Astrocyte (in vitro differentiated cells and primary cell): ENCODE measurements at regions not wholly inside any gene's neighbourhood (a gene's known extent, or its start where the extent isn't known, plus 50 kb on each side); places are given as distances from the start of the nearest gene placed in this dataset.

Experiments
- DNase-seq: peaks from one replicate; pipeline ENCODE4 v3.0.0-alpha.2; 2010; ENCODE audit warnings: low read depth
- FAIRE-seq: peaks from 2 replicates; lab custom pipeline; 2011; peaks lifted over from hg19 to GRCh38; lab: Jason Lieb, UNC
- H2AFZ ChIP-seq: 2 replicates; pipeline ENCODE4 v1.6.0; 2012; ENCODE audit warnings: low read depth, low read length, inconsistent platforms
- H3K27ac ChIP-seq: 2 replicates; pipeline ENCODE4 v1.5.1; 2011; ENCODE audit warnings: low read depth, low read length, inconsistent platforms
- H3K27me3 ChIP-seq: 2 replicates; pipeline ENCODE4 v1.6.0; 2011; ENCODE audit warnings: low read length, inconsistent platforms; ENCODE audit not compliant: insufficient read depth
- H3K36me3 ChIP-seq: 2 replicates; pipeline ENCODE4 v1.5.1; 2011; ENCODE audit warnings: low read length, inconsistent platforms; ENCODE audit not compliant: insufficient read depth
- H3K4me1 ChIP-seq: 2 replicates; pipeline ENCODE4 v1.5.1; 2011; ENCODE audit warnings: low read length, inconsistent platforms; ENCODE audit not compliant: insufficient read depth
- H3K4me2 ChIP-seq: 2 replicates; pipeline ENCODE4 v1.6.0; 2012; ENCODE audit warnings: low read length, inconsistent platforms
- H3K4me3 ChIP-seq: 2 replicates; pipeline ENCODE4 v1.5.1; 2011; ENCODE audit warnings: low read depth, mild to moderate bottlenecking, low read length, inconsistent platforms; ENCODE audit not compliant: insufficient read depth
- H3K79me2 ChIP-seq: 2 replicates; pipeline ENCODE4 v1.6.0; 2012; ENCODE audit warnings: mild to moderate bottlenecking, low read length, inconsistent platforms; ENCODE audit not compliant: insufficient read depth
- H3K9ac ChIP-seq: 2 replicates; pipeline ENCODE4 v1.6.0; 2012; ENCODE audit warnings: mild to moderate bottlenecking, low read length, inconsistent platforms
- H3K9me3 ChIP-seq: 2 replicates; pipeline ENCODE4 v1.5.1; 2012; ENCODE audit warnings: low read depth, mild to moderate bottlenecking, low read length, inconsistent platforms; ENCODE audit not compliant: insufficient read depth
- H4K20me1 ChIP-seq: 2 replicates; pipeline ENCODE4 v1.6.0; 2012; ENCODE audit warnings: low read length, inconsistent platforms; ENCODE audit not compliant: insufficient read depth
- H3K27ac Mint-ChIP-seq: one replicate; pipeline ENCODE4 v1.8.0; 2021; ENCODE audit warnings: mild to moderate bottlenecking, mixed read lengths; ENCODE audit not compliant: unreplicated experiment
- H3K27me3 Mint-ChIP-seq: one replicate; pipeline ENCODE4 v1.8.0; 2021; ENCODE audit warnings: low read depth, mixed read lengths; ENCODE audit not compliant: unreplicated experiment
- H3K36me3 Mint-ChIP-seq: one replicate; pipeline ENCODE4 v1.8.0; 2021; ENCODE audit warnings: low read depth, mixed read lengths; ENCODE audit not compliant: unreplicated experiment
- H3K4me1 Mint-ChIP-seq: one replicate; pipeline ENCODE4 v1.8.0; 2021; ENCODE audit warnings: low read depth, mixed read lengths; ENCODE audit not compliant: unreplicated experiment
- H3K4me3 Mint-ChIP-seq: one replicate; pipeline ENCODE4 v1.8.0; 2021; ENCODE audit warnings: mild to moderate bottlenecking, moderate library complexity, mixed read lengths; ENCODE audit not compliant: unreplicated experiment
- H3K9me3 Mint-ChIP-seq: one replicate; pipeline ENCODE4 v1.8.0; 2021; ENCODE audit warnings: mild to moderate bottlenecking, mixed read lengths; ENCODE audit not compliant: unreplicated experiment
- EZH2 ChIP-seq: IDR thresholded peaks from 2 replicates; pipeline ENCODE4 v1.6.1; 2012; ENCODE audit warnings: mild to moderate bottlenecking, low read length, inconsistent platforms; ENCODE audit not compliant: insufficient read depth
- TF ChIP-seq, protein P1 (sequence below): IDR thresholded peaks from 2 replicates; pipeline ENCODE4 v1.5.1; 2011; ENCODE audit warnings: low read depth, mild to moderate bottlenecking, inconsistent platforms, low read length, moderate library complexity; ENCODE audit not compliant: insufficient read depth

DNA sequence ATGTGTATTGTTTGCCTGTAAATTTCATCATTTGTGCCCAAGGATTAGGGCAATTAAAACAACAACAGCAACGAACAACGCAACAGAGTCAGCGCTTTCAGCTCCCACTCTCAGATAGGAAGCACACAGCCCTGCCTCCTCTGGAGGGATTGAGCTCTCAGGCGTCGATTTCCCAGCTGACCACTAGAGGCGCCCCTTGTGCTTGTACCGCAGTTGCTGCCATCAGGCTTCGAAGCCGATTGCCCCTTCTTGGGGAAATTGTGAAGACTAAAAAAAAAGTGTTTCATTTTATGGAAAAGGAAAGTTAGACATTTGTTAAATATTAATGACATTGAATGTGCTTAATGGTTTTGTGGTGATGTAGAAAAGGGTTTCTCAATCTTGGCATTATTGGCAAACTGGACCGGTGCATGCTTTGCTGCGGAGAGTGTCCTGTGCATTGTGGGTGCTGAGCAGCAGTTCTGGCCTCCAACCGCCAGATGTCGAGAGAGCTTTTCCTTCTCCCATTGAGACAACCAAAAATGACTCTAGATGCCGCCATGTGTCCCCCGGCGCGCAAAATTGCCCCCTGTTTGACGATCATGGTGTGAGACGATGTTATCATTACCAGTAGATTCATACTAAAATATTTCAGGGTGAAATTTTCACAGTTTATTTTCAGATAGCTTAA is 650.4 kb upstream of the RBFOX1 start:
- FAIRE-seq (no peak), DNase-seq (no peak)
- no peaks in the 10 kb centered on the region for H4K20me1 ChIP-seq
- H3K27me3 ChIP-seq, result no peaks in the 10 kb centered on the region
- no peaks in the 10 kb centered on the region for H3K36me3 ChIP-seq
- Mint-ChIP-seq H3K27me3 (peaks cover 6% of the 10 kb centered on the region), H3K27ac (no peak overlapping the region), H3K4me1 (no peaks in the 10 kb centered on the region), H3K4me3 (no peak overlapping the region), H3K36me3 (no peaks in the 10 kb centered on the region), H3K9me3 (no peaks in the 10 kb centered on the region)
- no peak overlapping the region for H3K4me2 ChIP-seq
- H3K9me3 ChIP-seq, result no peaks in the 10 kb centered on the region
- no peak overlapping the region for H3K4me3 ChIP-seq
- no peaks in the 10 kb centered on the region for H3K4me1 ChIP-seq
- H3K27ac ChIP-seq, result no peak overlapping the region
- no peak overlapping the region for H3K9ac ChIP-seq
- TF ChIP-seq EZH2, result no peak
- TF ChIP-seq, protein P1, sequence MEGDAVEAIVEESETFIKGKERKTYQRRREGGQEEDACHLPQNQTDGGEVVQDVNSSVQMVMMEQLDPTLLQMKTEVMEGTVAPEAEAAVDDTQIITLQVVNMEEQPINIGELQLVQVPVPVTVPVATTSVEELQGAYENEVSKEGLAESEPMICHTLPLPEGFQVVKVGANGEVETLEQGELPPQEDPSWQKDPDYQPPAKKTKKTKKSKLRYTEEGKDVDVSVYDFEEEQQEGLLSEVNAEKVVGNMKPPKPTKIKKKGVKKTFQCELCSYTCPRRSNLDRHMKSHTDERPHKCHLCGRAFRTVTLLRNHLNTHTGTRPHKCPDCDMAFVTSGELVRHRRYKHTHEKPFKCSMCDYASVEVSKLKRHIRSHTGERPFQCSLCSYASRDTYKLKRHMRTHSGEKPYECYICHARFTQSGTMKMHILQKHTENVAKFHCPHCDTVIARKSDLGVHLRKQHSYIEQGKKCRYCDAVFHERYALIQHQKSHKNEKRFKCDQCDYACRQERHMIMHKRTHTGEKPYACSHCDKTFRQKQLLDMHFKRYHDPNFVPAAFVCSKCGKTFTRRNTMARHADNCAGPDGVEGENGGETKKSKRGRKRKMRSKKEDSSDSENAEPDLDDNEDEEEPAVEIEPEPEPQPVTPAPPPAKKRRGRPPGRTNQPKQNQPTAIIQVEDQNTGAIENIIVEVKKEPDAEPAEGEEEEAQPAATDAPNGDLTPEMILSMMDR, result peak; percentile 26
- H3K79me2 ChIP-seq, result no peaks in the 10 kb centered on the region
- H2AFZ ChIP-seq, result no peak overlapping the region

DNA sequence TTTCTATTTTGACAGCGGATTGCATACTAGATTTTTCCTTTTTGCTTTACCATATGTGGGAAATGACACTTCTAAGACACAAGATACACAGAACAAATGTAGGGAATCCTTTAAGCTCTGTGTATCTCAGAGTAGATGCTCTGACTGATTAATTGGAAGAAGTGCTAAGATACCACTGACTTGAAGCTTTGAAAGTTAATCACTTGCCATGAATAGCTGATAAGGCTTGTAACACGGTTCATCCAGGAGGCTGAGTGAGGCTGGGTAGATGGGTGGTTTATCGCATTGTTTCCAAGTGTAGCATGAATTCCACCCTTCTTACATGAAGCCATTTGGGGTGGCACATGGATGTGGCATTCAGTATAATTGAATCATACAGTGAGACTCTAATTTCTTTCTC is 654.1 kb upstream of the RBFOX1 start:
- Histone ChIP-seq H3K9me3 (no peaks in the 10 kb centered on the region), H3K9ac (no peak overlapping the region), H3K4me1 (no peaks in the 10 kb centered on the region), H3K4me3 (no peak overlapping the region), H4K20me1 (no peaks in the 10 kb centered on the region), H3K27ac (no peak overlapping the region), H2AFZ (no peak overlapping the region), H3K79me2 (no peaks in the 10 kb centered on the region), H3K27me3 (no peaks in the 10 kb centered on the region), H3K36me3 (no peaks in the 10 kb centered on the region), H3K4me2 (no peak overlapping the region)
- DNase-seq (no peak), FAIRE-seq (no peak)
- TF ChIP-seq, protein P1, result no peak
- no peak for TF ChIP-seq EZH2
- H3K27ac Mint-ChIP-seq, result no peak overlapping the region
- no peaks in the 10 kb centered on the region for H3K9me3 Mint-ChIP-seq
- H3K27me3 Mint-ChIP-seq, result peaks cover 6% of the 10 kb centered on the region
- no peaks in the 10 kb centered on the region for H3K4me1 Mint-ChIP-seq
- no peaks in the 10 kb centered on the region for H3K36me3 Mint-ChIP-seq
- H3K4me3 Mint-ChIP-seq, result no peak overlapping the region

DNA sequence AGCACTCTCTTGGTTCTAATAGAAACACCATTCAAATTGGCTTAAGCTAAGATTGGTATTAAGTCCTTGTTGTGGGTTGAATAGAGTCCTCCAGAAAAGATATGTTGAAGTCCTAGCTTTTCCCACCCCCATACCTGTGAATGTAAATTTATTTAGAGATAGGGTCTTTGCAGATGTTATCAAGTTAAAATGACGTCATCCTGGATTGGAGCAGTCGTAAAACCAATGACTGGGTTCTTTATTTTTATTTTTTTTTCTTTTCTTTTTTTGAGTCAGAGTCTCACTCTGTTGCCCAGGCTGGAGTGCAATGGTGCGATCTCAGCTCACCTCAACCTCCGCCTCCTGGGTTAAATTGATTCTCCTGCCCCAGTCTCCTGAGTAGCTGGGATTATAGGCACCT is 658.6 kb upstream of the RBFOX1 start:
- DNase-seq (no peak), FAIRE-seq (no peak)
- H3K4me1 Mint-ChIP-seq, result no peaks in the 10 kb centered on the region
- peaks cover 3% of the 10 kb centered on the region for H3K27me3 Mint-ChIP-seq
- Histone ChIP-seq H3K4me1 (no peaks in the 10 kb centered on the region), H3K9me3 (peaks cover 2% of the 10 kb centered on the region), H3K79me2 (no peaks in the 10 kb centered on the region), H3K36me3 (no peaks in the 10 kb centered on the region), H3K4me3 (no peak overlapping the region), H2AFZ (no peak overlapping the region), H3K9ac (no peak overlapping the region), H3K4me2 (no peak overlapping the region), H3K27ac (no peak overlapping the region), H3K27me3 (no peaks in the 10 kb centered on the region), H4K20me1 (no peaks in the 10 kb centered on the region)
- TF ChIP-seq, protein P1, result no peak
- TF ChIP-seq EZH2, result no peak
- no peak overlapping the region for H3K4me3 Mint-ChIP-seq
- H3K27ac Mint-ChIP-seq, result no peak overlapping the region
- H3K9me3 Mint-ChIP-seq, result no peaks in the 10 kb centered on the region
- H3K36me3 Mint-ChIP-seq, result no peaks in the 10 kb centered on the region
